Neural progenitor cell (in vitro differentiated cells): ENCODE measurements at regions not wholly inside any gene's neighbourhood (a gene's known extent, or its start where the extent isn't known, plus 50 kb on each side); places are given as distances from the start of the nearest gene placed in this dataset.
A peak's percentile ranks its signal among the peaks of the same experiment; 100 is the strongest.

ENCODE experiments used
- DNase-seq: peaks from one replicate; pipeline ENCODE4 v3.0.0-alpha.2; 2016; ENCODE audit warnings: low spot score
- H2AFZ ChIP-seq: fragments of 200-600 bp; sonication (generic); replicated peaks from 2 replicates; pipeline ENCODE4 v1.6.1; 2016; ENCODE audit warnings: antibody characterized with exemption
- H3F3A ChIP-seq: fragments of 200-600 bp; sonication (generic); 2 replicates; pipeline ENCODE4 v1.6.1; 2016; ENCODE audit warnings: antibody characterized with exemption, low read depth
- H3K27ac ChIP-seq: fragments of 200-600 bp; sonication (generic); 2 replicates; pipeline ENCODE4 v1.5.1; 2016; ENCODE audit warnings: mild to moderate bottlenecking
- H3K27me3 ChIP-seq: fragments of 200-600 bp; sonication (generic); 2 replicates; pipeline ENCODE4 v1.6.1; 2016; ENCODE audit warnings: mild to moderate bottlenecking, moderate library complexity
- H3K36me3 ChIP-seq: fragments of 200-600 bp; sonication (generic); 2 replicates; pipeline ENCODE4 v1.5.1; 2016
- H3K4me1 ChIP-seq: fragments of 200-600 bp; sonication (generic); 2 replicates; pipeline ENCODE4 v1.6.1; 2016; ENCODE audit warnings: mixed run types
- H3K4me2 ChIP-seq: fragments of 200-600 bp; sonication (generic); 2 replicates; pipeline ENCODE4 v1.6.1; 2016
- H3K4me3 ChIP-seq: fragments of 200-600 bp; sonication (generic); 2 replicates; pipeline ENCODE4 v1.5.1; 2016
- H3K79me2 ChIP-seq: fragments of 200-600 bp; sonication (generic); 2 replicates; pipeline ENCODE4 v1.6.1; 2016; ENCODE audit warnings: low read depth
- H3K9ac ChIP-seq: fragments of 200-600 bp; sonication (generic); 2 replicates; pipeline ENCODE4 v1.6.1; 2016
- H3K9me3 ChIP-seq: fragments of 200-600 bp; sonication (generic); 2 replicates; pipeline ENCODE4 v1.5.1; 2016; ENCODE audit warnings: low read depth
- H4K20me1 ChIP-seq: fragments of 200-600 bp; sonication (generic); 2 replicates; pipeline ENCODE4 v1.6.1; 2016; ENCODE audit warnings: low read depth
- H3K27ac Mint-ChIP-seq: 3 replicates; pipeline ENCODE4 v1.8.0; 2021; ENCODE audit warnings: mixed read lengths
- H3K27me3 Mint-ChIP-seq: 2 replicates; pipeline ENCODE4 v1.8.0; 2022; ENCODE audit warnings: low read depth, mild to moderate bottlenecking, inconsistent platforms, moderate library complexity, mixed read lengths; ENCODE audit not compliant: insufficient read depth
- H3K36me3 Mint-ChIP-seq: 3 replicates; pipeline ENCODE4 v1.8.0; 2021; ENCODE audit warnings: mixed read lengths
- H3K4me1 Mint-ChIP-seq: 3 replicates; pipeline ENCODE4 v1.8.0; 2021; ENCODE audit warnings: mixed read lengths
- H3K4me3 Mint-ChIP-seq: 3 replicates; pipeline ENCODE4 v1.8.0; 2021; ENCODE audit warnings: mild to moderate bottlenecking, moderate library complexity, mixed read lengths
- H3K9me3 Mint-ChIP-seq: 3 replicates; pipeline ENCODE4 v1.8.0; 2020; ENCODE audit warnings: mixed read lengths
- EZH2 ChIP-seq: fragments of 200-600 bp; sonication (generic); IDR thresholded peaks from 2 replicates; pipeline ENCODE4 v1.6.1; 2017; ENCODE audit warnings: antibody characterized with exemption, mild to moderate bottlenecking, moderate library complexity
- EZH2phosphoT487 ChIP-seq: fragments of 200-600 bp; sonication (generic); IDR thresholded peaks from 2 replicates; pipeline ENCODE4 v1.6.1; 2017; ENCODE audit warnings: antibody characterized with exemption
- TF ChIP-seq, protein P1 (sequence below): fragments of 200-600 bp; sonication (generic); IDR thresholded peaks from 2 replicates; pipeline ENCODE4 v1.5.1; 2017; ENCODE audit warnings: antibody characterized with exemption, mild to moderate bottlenecking

GRCh38 chr15:61511756-61512155, 282.7 kb upstream of the RORA start:
- Histone ChIP-seq H2AFZ (no peak overlapping the region), H3K9me3 (no peaks in the 10 kb centered on the region), H3K9ac (no peak overlapping the region), H3K27me3 (no peaks in the 10 kb centered on the region), H4K20me1 (no peaks in the 10 kb centered on the region), H3F3A (no peaks in the 10 kb centered on the region), H3K4me3 (no peak overlapping the region), H3K4me2 (no peak overlapping the region), H3K36me3 (no peaks in the 10 kb centered on the region), H3K4me1 (peaks cover 3% of the 10 kb centered on the region), H3K79me2 (no peaks in the 10 kb centered on the region), H3K27ac (no peak overlapping the region)
- H3K27ac Mint-ChIP-seq = no peak overlapping the region
- no peaks in the 10 kb centered on the region for H3K36me3 Mint-ChIP-seq
- H3K27me3 Mint-ChIP-seq = peaks cover 5% of the 10 kb centered on the region
- DNase-seq = no peak
- peaks cover 18% of the 10 kb centered on the region for H3K4me1 Mint-ChIP-seq
- no peak overlapping the region for H3K4me3 Mint-ChIP-seq
- peaks cover 3% of the 10 kb centered on the region for H3K9me3 Mint-ChIP-seq
- TF ChIP-seq EZH2phosphoT487 (no peak), EZH2 (no peak)
- TF ChIP-seq, protein P1, sequence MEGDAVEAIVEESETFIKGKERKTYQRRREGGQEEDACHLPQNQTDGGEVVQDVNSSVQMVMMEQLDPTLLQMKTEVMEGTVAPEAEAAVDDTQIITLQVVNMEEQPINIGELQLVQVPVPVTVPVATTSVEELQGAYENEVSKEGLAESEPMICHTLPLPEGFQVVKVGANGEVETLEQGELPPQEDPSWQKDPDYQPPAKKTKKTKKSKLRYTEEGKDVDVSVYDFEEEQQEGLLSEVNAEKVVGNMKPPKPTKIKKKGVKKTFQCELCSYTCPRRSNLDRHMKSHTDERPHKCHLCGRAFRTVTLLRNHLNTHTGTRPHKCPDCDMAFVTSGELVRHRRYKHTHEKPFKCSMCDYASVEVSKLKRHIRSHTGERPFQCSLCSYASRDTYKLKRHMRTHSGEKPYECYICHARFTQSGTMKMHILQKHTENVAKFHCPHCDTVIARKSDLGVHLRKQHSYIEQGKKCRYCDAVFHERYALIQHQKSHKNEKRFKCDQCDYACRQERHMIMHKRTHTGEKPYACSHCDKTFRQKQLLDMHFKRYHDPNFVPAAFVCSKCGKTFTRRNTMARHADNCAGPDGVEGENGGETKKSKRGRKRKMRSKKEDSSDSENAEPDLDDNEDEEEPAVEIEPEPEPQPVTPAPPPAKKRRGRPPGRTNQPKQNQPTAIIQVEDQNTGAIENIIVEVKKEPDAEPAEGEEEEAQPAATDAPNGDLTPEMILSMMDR = no peak

- Histone ChIP-seq H3K4me2 (no peak overlapping the region), H3K4me1 (peaks cover 3% of the 10 kb centered on the region), H4K20me1 (no peaks in the 10 kb centered on the region), H3K27ac (no peak overlapping the region), H3F3A (no peaks in the 10 kb centered on the region), H3K9me3 (no peaks in the 10 kb centered on the region), H3K79me2 (no peaks in the 10 kb centered on the region), H3K9ac (no peak overlapping the region), H3K27me3 (no peaks in the 10 kb centered on the region), H2AFZ (no peak overlapping the region), H3K4me3 (no peak overlapping the region), H3K36me3 (no peaks in the 10 kb centered on the region)
- TF ChIP-seq, protein P1 = no peak
- TF ChIP-seq EZH2phosphoT487 = no peak
- TF ChIP-seq EZH2 = no peak
- Mint-ChIP-seq H3K27me3 (peaks cover 5% of the 10 kb centered on the region), H3K4me1 (peaks cover 18% of the 10 kb centered on the region), H3K27ac (peak overlapping the region; percentile 74), H3K9me3 (peaks cover 3% of the 10 kb centered on the region), H3K4me3 (peak overlapping the region; percentile 43), H3K36me3 (no peaks in the 10 kb centered on the region)
- no peak for DNase-seq
These were observed 282.0 kb upstream of the RORA start for GRCh38 chr15:61511089-61511488.

DNA sequence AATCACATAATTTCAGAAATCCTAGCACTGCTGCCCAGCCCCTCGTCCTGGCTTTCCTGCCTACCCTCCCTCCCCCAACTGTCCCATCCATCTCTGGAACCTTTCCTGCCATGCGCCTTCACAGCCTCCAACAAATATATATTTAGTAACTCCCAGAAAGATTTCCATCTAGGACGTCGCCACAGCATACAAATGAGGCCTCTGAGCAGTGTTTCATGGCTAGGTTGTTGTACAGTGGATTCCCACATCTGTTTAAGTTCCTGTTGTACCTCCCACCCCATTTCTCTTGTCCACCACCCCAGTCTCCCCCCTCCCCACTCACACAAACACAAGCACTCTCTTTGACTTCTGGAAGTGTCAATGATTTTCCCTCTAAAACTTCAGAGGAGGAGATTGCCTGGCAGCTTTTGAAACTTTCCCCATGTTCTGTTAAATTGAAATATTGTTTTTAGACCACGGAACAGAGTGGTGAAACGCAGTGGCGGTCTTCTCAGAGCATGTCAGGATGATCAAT, 280.3 kb upstream of the RORA start:
- no peak overlapping the region for H3K4me3 Mint-ChIP-seq
- no peaks in the 10 kb centered on the region for H3F3A ChIP-seq
- H3K4me2 ChIP-seq = no peak overlapping the region

More for the DNA sequence above, 280.3 kb upstream of the RORA start:
- no peaks in the 10 kb centered on the region for H3K36me3 Mint-ChIP-seq
- Histone ChIP-seq H3K9ac (no peak overlapping the region), H3K79me2 (no peaks in the 10 kb centered on the region), H3K36me3 (no peaks in the 10 kb centered on the region), H3K9me3 (no peaks in the 10 kb centered on the region), H3K4me1 (peaks cover 3% of the 10 kb centered on the region), H2AFZ (no peak overlapping the region), H3K4me3 (no peak overlapping the region), H3K27me3 (no peaks in the 10 kb centered on the region), H3K27ac (no peak overlapping the region), H4K20me1 (no peaks in the 10 kb centered on the region)
- TF ChIP-seq EZH2 (no peak), EZH2phosphoT487 (no peak)
- TF ChIP-seq, protein P1 = no peak
- DNase-seq = no peak
- peaks cover 5% of the 10 kb centered on the region for H3K27me3 Mint-ChIP-seq
- peaks cover 18% of the 10 kb centered on the region for H3K4me1 Mint-ChIP-seq
- peaks cover 3% of the 10 kb centered on the region for H3K9me3 Mint-ChIP-seq
- H3K27ac Mint-ChIP-seq = peak overlapping the region; percentile 86
